ENCODE measurements at regions not wholly inside any gene's neighbourhood (a gene's known extent, or its start where the extent isn't known, plus 50 kb on each side); places are given as distances from the start of the nearest gene placed in this dataset.

DNA sequence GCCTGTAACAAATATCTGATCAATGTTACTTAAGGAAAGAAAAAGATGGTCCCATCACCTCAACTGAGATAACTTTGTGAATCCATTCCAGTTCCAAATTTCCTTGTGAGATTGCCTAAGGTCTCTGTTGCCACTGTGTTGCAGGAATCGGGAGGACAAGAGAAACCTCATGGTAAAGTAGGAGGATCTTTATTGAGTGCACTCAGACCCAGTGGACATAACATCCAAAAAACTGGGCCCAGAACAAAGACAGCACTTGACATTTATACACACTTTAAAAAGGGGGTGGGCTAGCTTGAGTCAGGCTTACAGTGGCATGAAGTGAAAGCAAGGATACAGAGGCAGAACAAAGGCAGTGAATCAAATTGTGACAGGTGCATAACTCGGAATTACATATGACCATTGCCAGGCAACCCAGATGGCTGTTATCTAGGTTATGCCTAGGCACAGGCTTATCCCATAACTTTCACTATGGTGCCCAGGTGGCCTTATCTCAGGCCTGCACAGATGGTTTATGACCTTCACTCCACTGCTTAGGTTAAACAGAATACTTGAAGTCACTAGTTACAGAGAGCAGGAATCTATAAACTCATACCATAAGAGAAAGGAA, 459.4 kb upstream of the PCDH20 start:
- Histone ChIP-seq H2BK5ac (ENCODE audit: low read depth, low read length, poor library complexity) (no peak overlapping the region), H3K79me2 (ENCODE audit: control insufficient read depth, insufficient read depth, low read length, poor library complexity) (no peaks in the 10 kb centered on the region), H3K18ac (ENCODE audit: low read length) (no peak overlapping the region), H2AK5ac (ENCODE audit: low read length) (no peak overlapping the region), H2BK120ac (ENCODE audit: insufficient read depth, low read length, poor library complexity) (no peak overlapping the region), H2AFZ (ENCODE audit: insufficient read depth, low read length, poor library complexity) (no peak overlapping the region), H3K4me3 (ENCODE audit: low read depth, low read length) (no peak overlapping the region), H3K4me1 (ENCODE audit: control insufficient read depth in 1 of 2, insufficient read depth in 2 of 2, low read length in 2 of 2) (no peaks in the 10 kb centered on the region), H3K27me3 (ENCODE audit: insufficient read depth, low read length) (no peaks in the 10 kb centered on the region), H3K9ac (ENCODE audit: low read length) (peak overlapping the region; percentile 40), H3K4me2 (ENCODE audit: low read length) (no peak overlapping the region), H3K27ac (ENCODE audit: low read depth, low read length) (no peak overlapping the region), H3K23ac (ENCODE audit: low read length) (no peak overlapping the region), H3K14ac (ENCODE audit: low read length) (no peak overlapping the region), H3K9me3 (ENCODE audit: insufficient read depth, low read depth, low read length) (peaks cover 2% of the 10 kb centered on the region), H2BK12ac (ENCODE audit: low read length) (no peak overlapping the region), H3K79me1 (ENCODE audit: low read length) (no peaks in the 10 kb centered on the region), H4K12ac (ENCODE audit: low read depth, low read length) (no peak overlapping the region), H4K8ac (ENCODE audit: low read depth, low read length) (no peak overlapping the region), H3K4ac (ENCODE audit: low read depth, low read length) (no peak overlapping the region), H3K36me3 (ENCODE audit: control insufficient read depth in 1 of 2, insufficient read depth in 2 of 2, low read length in 2 of 2) (peaks cover 0 to 2% of the 10 kb centered on the region in 2 experiments), H4K91ac (ENCODE audit: low read depth, low read length) (no peak overlapping the region)
- no CpG with 5 or more reads among the region's 2 CpGs for whole genome bisulfite sequencing (ENCODE audit: extremely low coverage, insufficient coverage, insufficient read length)
- no peak for DNase-seq

DNA sequence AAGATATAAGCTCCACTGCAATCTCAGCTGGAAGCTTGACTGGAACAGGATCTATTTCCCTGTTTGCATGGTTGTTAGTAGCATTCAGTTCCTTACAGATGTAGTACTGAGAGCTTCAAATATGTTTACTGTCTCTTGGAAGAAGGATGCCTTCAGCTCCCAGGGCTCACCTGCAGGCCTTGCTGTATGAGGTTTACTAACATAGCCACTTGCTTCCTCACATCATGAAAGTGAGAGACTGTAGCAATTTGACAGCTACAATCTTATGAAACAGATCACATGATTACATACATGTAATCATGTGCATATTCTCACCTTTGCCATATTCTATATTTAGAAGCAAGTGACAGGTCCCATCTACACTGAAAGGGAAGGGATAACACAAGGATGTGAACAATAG, 458.1 kb upstream of the PCDH20 start:
- H2BK12ac ChIP-seq (ENCODE audit: low read length), result no peak overlapping the region
- H3K14ac ChIP-seq (ENCODE audit: low read length), result no peak overlapping the region
- H2BK120ac ChIP-seq (ENCODE audit: insufficient read depth, low read length, poor library complexity), result no peak overlapping the region
- no peaks in the 10 kb centered on the region for H3K4me1 ChIP-seq (ENCODE audit: control insufficient read depth in 1 of 2, insufficient read depth in 2 of 2, low read length in 2 of 2)
- no peak overlapping the region for H2AK5ac ChIP-seq (ENCODE audit: low read length)
- peaks cover 2% of the 10 kb centered on the region for H3K9me3 ChIP-seq (ENCODE audit: insufficient read depth, low read depth, low read length)
- no peak overlapping the region for H3K18ac ChIP-seq (ENCODE audit: low read length)
- no peak overlapping the region for H3K23ac ChIP-seq (ENCODE audit: low read length)
- H4K12ac ChIP-seq (ENCODE audit: low read depth, low read length), result no peak overlapping the region
- no peak overlapping the region for H3K9ac ChIP-seq (ENCODE audit: low read length)
- H3K4ac ChIP-seq (ENCODE audit: low read depth, low read length), result no peak overlapping the region
- no peak overlapping the region for H4K8ac ChIP-seq (ENCODE audit: low read depth, low read length)
- H3K4me3 ChIP-seq (ENCODE audit: low read depth, low read length), result no peak overlapping the region
- H2BK5ac ChIP-seq (ENCODE audit: low read depth, low read length, poor library complexity), result no peak overlapping the region
- no peaks in the 10 kb centered on the region for H3K27me3 ChIP-seq (ENCODE audit: insufficient read depth, low read length)
- no peaks in the 10 kb centered on the region for H3K36me3 ChIP-seq (ENCODE audit: control insufficient read depth in 1 of 2, insufficient read depth in 2 of 2, low read length in 2 of 2)
- H3K79me2 ChIP-seq (ENCODE audit: control insufficient read depth, insufficient read depth, low read length, poor library complexity), result no peaks in the 10 kb centered on the region
- H4K91ac ChIP-seq (ENCODE audit: low read depth, low read length), result no peak overlapping the region
- no peak for DNase-seq
- H3K27ac ChIP-seq (ENCODE audit: low read depth, low read length), result no peak overlapping the region
- no peaks in the 10 kb centered on the region for H3K79me1 ChIP-seq (ENCODE audit: low read length)
- H3K4me2 ChIP-seq (ENCODE audit: low read length), result no peak overlapping the region
- no peak overlapping the region for H2AFZ ChIP-seq (ENCODE audit: insufficient read depth, low read length, poor library complexity)

GRCh38 chr13:61857198-61857597, 441.5 kb upstream of the PCDH20 start:
- H2AK5ac ChIP-seq (ENCODE audit: low read length), result no peak overlapping the region
- H4K91ac ChIP-seq (ENCODE audit: low read depth, low read length), result no peak overlapping the region
- H2BK5ac ChIP-seq (ENCODE audit: low read depth, low read length, poor library complexity), result no peak overlapping the region
- no peaks in the 10 kb centered on the region for H3K36me3 ChIP-seq (ENCODE audit: control insufficient read depth in 1 of 2, insufficient read depth in 2 of 2, low read length in 2 of 2)
- no CpG with 5 or more reads among the region's 3 CpGs for WGBS (ENCODE audit: extremely low coverage, insufficient coverage, insufficient read length)
- H2AFZ ChIP-seq (ENCODE audit: insufficient read depth, low read length, poor library complexity), result no peak overlapping the region
- H3K79me2 ChIP-seq (ENCODE audit: control insufficient read depth, insufficient read depth, low read length, poor library complexity), result no peaks in the 10 kb centered on the region
- H2BK12ac ChIP-seq (ENCODE audit: low read length), result no peak overlapping the region
- H3K4me1 ChIP-seq (ENCODE audit: control insufficient read depth in 1 of 2, insufficient read depth in 2 of 2, low read length in 2 of 2), result no peaks in the 10 kb centered on the region
- H3K9me3 ChIP-seq (ENCODE audit: insufficient read depth, low read depth, low read length), result no peaks in the 10 kb centered on the region
- no peak overlapping the region for H3K4me3 ChIP-seq (ENCODE audit: low read depth, low read length)
- no peaks in the 10 kb centered on the region for H3K79me1 ChIP-seq (ENCODE audit: low read length)
- H4K12ac ChIP-seq (ENCODE audit: low read depth, low read length), result no peak overlapping the region
- H2BK120ac ChIP-seq (ENCODE audit: insufficient read depth, low read length, poor library complexity), result no peak overlapping the region
- H3K23ac ChIP-seq (ENCODE audit: low read length), result no peak overlapping the region
- H3K4me2 ChIP-seq (ENCODE audit: low read length), result no peak overlapping the region
- no peaks in the 10 kb centered on the region for H3K27me3 ChIP-seq (ENCODE audit: insufficient read depth, low read length)
- H3K9ac ChIP-seq (ENCODE audit: low read length), result no peak overlapping the region
- no peak overlapping the region for H3K18ac ChIP-seq (ENCODE audit: low read length)
- no peak for DNase-seq
- H4K8ac ChIP-seq (ENCODE audit: low read depth, low read length), result no peak overlapping the region
- no peak overlapping the region for H3K27ac ChIP-seq (ENCODE audit: low read depth, low read length)
- no peak overlapping the region for H3K14ac ChIP-seq (ENCODE audit: low read length)
- no peak overlapping the region for H3K4ac ChIP-seq (ENCODE audit: low read depth, low read length)

- Histone ChIP-seq H3K9ac (ENCODE audit: low read length) (no peak overlapping the region), H4K12ac (ENCODE audit: low read depth, low read length) (no peak overlapping the region), H2BK5ac (ENCODE audit: low read depth, low read length, poor library complexity) (no peak overlapping the region), H2AFZ (ENCODE audit: insufficient read depth, low read length, poor library complexity) (no peak overlapping the region), H2BK12ac (ENCODE audit: low read length) (no peak overlapping the region), H3K27me3 (ENCODE audit: insufficient read depth, low read length) (no peaks in the 10 kb centered on the region), H3K79me1 (ENCODE audit: low read length) (no peaks in the 10 kb centered on the region), H3K4me3 (ENCODE audit: low read depth, low read length) (no peak overlapping the region), H3K27ac (ENCODE audit: low read depth, low read length) (no peak overlapping the region), H2BK120ac (ENCODE audit: insufficient read depth, low read length, poor library complexity) (no peak overlapping the region), H3K23ac (ENCODE audit: low read length) (no peak overlapping the region), H2AK5ac (ENCODE audit: low read length) (no peak overlapping the region), H3K36me3 (ENCODE audit: control insufficient read depth in 1 of 2, insufficient read depth in 2 of 2, low read length in 2 of 2) (no peaks in the 10 kb centered on the region), H3K18ac (ENCODE audit: low read length) (no peak overlapping the region), H4K91ac (ENCODE audit: low read depth, low read length) (no peak overlapping the region), H3K14ac (ENCODE audit: low read length) (no peak overlapping the region), H4K8ac (ENCODE audit: low read depth, low read length) (no peak overlapping the region), H3K4me2 (ENCODE audit: low read length) (no peak overlapping the region), H3K4me1 (ENCODE audit: control insufficient read depth in 1 of 2, insufficient read depth in 2 of 2, low read length in 2 of 2) (no peaks in the 10 kb centered on the region), H3K79me2 (ENCODE audit: control insufficient read depth, insufficient read depth, low read length, poor library complexity) (no peaks in the 10 kb centered on the region), H3K4ac (ENCODE audit: low read depth, low read length) (no peak overlapping the region), H3K9me3 (ENCODE audit: insufficient read depth, low read depth, low read length) (no peaks in the 10 kb centered on the region)
- no CpG with 5 or more reads among the region's 5 CpGs for WGBS (ENCODE audit: extremely low coverage, insufficient coverage, insufficient read length)
- no peak for DNase-seq
These were observed 436.5 kb upstream of the PCDH20 start for GRCh38 chr13:61852116-61852619.
